ENCODE measurements at regions not wholly inside any gene's neighbourhood (a gene's known extent, or its start where the extent isn't known, plus 50 kb on each side); places are given as distances from the start of the nearest gene placed in this dataset.

- TF ChIP-seq ZNF784 (CRISPR knock-in tag; IDR thresholded peaks at IDR 0.05; ENCODE audit: borderline replicate concordance) (no peak), ZFAT (CRISPR knock-in tag; conservative IDR thresholded peaks at IDR 0.05) (no peak), ZNF83 (CRISPR knock-in tag; IDR thresholded peaks at IDR 0.05; ENCODE audit: borderline replicate concordance) (no peak), HOMEZ (CRISPR knock-in tag; IDR thresholded peaks at IDR 0.05; ENCODE audit: low read depth) (peak; percentile 40; the same call in 1 of the 2 replicates), ZNF646 (CRISPR knock-in tag; IDR thresholded peaks at IDR 0.05) (no peak), SP1 (IDR thresholded peaks at IDR 0.05) (no peak), SP1 (CRISPR knock-in tag; IDR thresholded peaks at IDR 0.05) (no peak), NCOA1 (CRISPR knock-in tag; IDR thresholded peaks at IDR 0.05) (no peak), ZBTB7A (CRISPR knock-in tag; IDR thresholded peaks at IDR 0.05) (no peak), REL (CRISPR knock-in tag; conservative IDR thresholded peaks at IDR 0.05) (no peak), ZC3H13 (CRISPR knock-in tag; IDR thresholded peaks at IDR 0.05) (no peak), CTCF (CRISPR knock-in tag; IDR thresholded peaks at IDR 0.05) (peak; percentile 54), HHEX (CRISPR knock-in tag; IDR thresholded peaks at IDR 0.05) (no peak), GMEB2 (CRISPR knock-in tag; IDR thresholded peaks at IDR 0.05; ENCODE audit: low read depth) (no peak), EZH2 (conservative IDR thresholded peaks at IDR 0.05; ENCODE audit: low read depth, low read length) (no peak)
Measured at GRCh38 chr1:95369985-95370690, 136.1 kb downstream of the RWDD3 start (continued).
